EL (cell line): ENCODE measurements at regions not wholly inside any gene's neighbourhood (a gene's known extent, or its start where the extent isn't known, plus 50 kb on each side); places are given as distances from the start of the nearest gene placed in this dataset.
"Not testable (repeated sequence)": the region's sequence is repeated elsewhere in the genome, so short reads cannot be mapped to it uniquely, and the experiment has no call there.

Experiments used
- DNase-seq: peaks from one replicate; pipeline ENCODE4 v3.0.0-alpha.2; 2016

DNA sequence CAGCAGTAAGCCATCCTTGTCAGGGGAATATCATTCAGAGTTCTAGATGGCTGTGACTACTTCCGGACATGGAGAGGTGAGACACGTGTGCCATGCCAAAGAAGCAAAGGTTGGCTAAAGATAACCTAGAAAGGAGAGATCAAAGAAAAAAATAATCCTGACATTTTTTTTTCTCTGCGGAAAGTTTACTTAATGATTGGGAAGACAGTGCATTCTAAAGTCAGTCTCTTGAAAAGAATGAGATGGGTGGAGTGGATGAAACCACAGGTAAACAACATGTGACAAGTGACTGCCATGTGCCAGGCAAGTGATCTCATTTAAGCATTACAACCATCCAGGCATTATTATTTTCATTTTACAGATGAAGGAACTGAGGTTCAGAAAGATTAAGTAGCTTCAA is 436.6 kb downstream of the SOX2 start:
- no peak for DNase-seq

DNA sequence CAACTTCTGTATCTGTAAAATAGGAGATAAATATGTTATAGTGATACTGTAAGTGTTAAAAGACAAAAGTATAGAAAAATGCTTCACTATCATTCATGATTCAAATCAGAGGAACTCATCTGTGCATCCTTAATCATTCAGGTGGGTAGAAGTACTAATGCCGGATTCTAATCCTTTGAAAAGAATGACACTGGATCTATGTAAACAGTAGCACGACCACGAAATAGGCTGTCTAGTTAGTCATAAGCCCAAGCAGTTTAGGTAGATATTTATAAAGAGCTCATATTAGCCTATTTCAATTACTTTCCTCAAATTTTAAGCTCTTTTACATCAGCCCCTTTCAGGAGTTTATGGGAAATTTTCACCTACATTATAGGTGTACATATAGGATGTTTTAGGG is 437.9 kb downstream of the SOX2 start:
- no peak for DNase-seq

DNA sequence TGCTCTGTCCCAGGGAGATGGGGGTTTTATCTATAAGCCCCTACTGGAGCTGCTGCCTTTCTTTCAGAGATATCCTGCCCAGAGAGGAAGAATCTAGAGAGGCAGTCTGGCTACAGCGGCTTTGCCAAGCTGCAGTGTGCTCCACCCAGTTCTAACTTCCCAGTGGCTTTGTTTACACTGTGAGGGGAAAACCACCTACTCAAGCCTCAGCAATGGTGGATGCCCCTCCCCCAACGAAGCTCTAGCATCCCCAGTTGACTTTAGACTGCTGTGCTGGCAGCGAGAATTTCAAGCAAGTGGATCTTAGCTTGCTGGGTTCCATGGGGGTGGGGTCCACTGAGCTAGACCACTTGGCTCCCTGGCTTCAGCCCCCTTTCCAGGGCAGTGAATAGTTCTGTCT is 444.6 kb downstream of the SOX2 start:
- DNase-seq, result not testable (repeated sequence)

DNA sequence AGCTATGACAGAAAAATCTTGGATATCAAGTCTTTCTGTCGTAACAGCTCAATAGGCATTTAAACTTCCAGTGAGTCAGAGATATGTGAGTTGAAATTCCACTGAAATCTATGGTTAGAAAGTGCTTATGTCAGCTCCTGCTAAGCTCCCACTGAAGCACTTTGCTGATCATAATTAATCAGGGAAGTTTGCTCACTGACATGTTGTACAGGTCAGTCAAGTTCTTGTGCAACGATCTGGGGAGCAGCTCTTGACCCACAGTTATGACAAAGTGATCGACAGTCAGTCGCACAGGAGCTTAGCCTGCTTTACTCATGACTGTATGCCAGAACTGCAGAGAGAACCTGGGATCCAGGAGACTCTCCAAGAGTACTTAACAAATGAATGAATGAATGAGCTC is 453.5 kb downstream of the SOX2 start:
- DNase-seq, result no peak

DNA sequence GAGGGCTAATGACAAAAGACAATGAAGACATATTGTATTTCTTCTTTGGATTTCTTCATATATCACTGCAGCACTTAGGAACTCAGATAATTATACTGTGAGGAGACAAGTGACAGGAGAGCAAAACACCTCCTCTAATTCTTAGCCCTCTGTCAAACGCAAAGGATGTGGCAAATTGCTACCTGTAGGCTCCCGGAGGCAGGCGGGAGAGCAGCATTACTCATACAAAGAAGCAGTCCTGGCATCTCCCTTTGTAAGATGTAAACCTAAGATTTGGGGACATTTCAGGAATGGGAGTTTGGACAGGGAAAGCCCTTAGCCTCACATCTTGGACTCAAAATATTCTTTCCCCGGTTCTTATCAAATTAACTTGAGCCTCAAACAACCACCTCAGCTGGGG is 460.8 kb downstream of the SOX2 start:
- DNase-seq, result no peak

DNA sequence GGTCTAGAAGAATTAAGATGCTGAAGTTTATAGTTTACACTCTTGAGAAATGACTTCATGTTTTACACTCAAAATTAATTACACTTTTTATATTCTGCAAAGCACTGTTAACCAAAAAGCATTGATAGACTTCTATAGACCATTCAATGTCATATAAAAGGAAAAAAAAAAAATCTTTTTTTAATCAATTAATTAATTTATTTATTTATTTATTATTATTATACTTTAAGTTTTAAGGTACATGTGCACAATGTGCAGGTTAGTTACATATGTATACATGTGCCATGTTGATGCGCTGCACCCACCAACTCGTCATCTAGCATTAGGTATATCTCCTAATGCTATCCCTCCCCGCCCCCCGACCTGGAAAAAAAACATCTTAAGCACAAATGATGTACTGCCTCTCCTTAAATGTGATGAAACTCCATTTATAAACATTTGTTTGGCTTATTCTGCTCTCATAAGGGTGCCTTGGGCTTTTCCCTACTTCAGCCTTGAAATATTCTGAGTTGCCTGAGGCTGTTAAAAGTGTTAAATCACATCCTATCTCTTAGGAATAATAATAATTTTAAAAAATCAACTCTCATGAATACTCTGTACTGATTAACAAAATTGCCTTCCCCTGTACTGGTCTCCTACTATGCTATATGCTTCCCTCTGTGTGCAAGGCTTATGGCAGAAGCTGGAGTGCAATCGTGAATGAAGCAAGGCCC is 466.9 kb downstream of the SOX2 start:
- no peak for DNase-seq

DNA sequence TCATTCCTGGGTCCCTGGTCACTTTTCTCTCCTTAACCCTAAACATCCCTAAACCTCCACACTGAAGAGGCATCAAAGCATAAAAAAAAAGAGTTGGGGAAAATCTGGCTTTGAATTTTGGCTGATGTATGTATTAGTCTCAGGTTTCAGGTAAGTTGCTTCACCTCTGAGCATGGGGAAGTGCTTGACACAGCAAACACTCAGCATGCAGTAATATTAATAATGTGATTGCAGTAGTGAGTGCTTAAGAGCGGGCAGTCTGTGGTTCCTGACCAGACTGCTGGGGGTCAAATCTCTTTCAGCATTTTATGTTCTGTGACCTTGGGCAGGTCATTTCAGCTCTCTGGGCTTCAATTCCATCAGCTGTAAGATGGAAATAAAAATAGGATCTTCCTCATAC is 467.9 kb downstream of the SOX2 start:
- no peak for DNase-seq

DNA sequence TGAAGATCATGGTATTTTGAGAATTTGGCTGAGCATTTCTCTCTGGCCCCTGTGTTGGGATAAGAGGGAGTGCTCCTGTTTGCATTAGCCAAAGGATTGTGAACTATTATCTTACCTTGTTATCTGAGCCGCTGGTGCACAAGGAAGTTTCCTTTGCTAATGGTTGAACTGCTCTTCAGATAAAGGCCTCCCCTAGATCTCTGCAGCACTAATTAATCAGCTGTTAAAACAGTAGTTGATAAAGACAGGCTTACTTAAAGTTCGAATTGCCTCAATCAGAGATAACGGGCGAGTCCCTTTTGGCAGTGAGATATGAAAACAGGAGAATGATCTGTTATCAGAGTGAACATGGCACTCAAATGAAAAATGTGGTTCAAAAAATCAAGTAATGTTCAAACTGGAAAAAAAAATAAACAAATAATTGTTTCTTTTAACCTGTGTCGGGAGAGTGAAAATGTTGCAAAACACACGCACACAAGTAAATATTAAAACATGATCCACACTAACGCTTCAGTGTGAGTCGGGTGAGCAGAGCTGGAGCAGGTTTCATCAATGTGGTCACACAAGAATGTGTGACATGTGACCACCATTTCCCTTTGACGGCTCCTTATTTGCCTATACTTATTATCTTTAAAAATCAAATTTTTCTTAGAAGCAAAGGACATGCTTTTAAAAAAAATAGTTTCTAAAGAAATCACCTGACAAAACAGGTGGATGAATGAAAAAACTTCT is 469.1 kb downstream of the SOX2 start:
- DNase-seq, result no peak

DNA sequence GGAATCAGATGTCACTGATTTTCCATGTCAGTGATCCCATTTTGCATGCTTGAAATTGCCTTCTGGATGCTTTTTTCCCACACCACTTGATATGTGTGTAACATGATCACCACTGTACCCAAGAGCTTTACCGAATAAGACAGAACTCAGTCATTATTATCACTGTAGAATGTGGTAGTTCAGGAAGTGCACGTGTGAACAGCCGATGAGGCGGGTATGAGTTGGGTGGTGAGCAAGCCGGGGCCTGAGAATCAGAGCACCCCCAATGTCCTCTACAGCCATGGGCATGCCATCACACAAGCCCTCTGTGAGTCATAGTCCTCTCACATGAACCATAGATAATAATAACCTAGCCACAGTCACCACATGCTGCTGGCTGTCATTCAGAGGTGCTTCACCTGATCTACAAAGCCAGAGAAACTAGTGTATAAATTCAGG is 470.8 kb downstream of the SOX2 start:
- DNase-seq, result no peak

DNA sequence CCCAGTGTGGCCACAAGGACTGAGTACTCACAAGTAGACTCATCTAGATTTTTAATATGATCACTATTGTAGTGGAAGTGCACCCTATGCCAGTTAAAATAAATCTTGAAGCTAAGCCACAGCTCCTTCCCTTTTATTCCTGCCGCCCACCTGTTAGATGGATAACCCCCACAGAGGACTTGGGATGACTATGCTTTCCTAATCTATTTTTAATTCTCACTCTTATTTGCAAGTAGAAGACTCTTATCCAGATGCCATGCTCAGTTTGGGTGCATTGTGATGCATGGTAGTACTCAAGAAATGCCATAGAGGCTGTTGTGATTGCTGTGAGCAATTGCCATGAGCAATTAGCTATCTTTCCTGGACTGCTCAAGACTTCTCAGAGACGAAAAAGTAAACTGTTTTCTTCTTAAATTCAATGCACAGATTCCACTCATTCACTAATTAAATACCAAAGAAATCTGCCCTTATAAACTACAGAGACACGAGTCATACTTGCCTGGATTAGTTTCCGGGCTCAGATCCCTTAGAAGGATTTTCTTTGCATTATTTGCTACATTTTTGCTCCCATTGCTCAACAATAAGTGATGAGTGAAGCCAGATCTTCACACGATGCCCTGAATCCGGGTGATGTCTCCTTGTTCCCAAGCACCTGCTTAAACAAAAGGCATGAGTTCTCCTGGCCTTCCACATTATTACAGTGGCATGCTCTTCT is 472.1 kb downstream of the SOX2 start:
- no peak for DNase-seq

DNA sequence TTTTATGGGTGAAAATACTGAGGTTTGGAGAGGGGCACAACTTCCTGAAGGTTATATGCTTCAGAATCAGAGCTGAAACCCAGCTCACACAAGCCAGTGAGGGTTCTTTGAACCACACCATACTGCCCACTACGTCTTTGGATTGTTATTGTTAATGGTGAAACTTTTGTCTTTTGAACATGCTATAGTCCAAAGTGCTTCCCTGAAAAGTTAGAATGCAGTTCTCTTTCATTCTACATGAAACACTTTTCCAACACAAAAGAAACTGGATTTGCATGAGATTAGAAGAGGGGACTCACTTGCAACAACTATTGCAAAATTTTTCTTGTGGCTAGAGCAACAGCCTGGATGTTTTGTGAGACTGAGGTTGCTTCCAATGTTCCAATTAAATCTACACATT is 473.6 kb downstream of the SOX2 start:
- DNase-seq, result no peak

DNA sequence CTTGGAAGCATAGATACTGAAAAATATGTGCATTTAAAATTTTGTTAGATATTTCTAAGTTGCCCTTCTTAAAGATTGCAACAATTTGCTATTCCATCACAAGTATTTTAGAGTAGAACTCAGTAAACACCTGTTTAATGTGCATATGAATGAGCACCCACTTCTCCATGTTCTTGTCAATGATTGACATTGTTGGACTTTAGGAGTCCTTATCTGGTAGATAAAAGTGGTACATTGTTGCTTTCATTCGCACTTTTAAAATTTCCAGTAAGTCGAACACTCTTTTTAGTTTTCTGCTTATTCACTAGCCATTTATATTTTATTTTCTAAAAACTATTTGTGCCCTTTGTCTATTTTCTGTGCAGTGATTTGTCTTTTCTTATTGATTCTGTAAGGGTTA is 478.3 kb downstream of the SOX2 start:
- no peak for DNase-seq

DNA sequence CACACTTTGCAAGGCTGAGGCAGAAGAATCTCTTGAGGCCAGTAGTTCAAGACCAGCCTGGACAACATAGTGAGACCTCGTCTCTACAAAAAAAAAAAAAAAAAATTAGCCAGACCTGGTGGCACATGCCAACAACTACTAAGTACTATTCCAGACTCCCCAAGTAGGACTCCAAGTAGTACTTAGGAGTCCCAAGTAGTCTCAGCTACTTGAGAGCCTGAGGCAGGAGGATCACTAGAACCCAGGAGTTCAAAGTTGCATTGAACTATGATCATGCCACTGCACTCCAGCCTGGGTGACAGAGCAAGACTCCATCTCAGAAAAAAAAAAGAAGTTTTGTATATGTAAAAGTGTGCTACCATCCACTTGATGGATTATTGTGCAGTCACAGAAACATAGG is 486.6 kb downstream of the SOX2 start:
- DNase-seq, result no peak

DNA sequence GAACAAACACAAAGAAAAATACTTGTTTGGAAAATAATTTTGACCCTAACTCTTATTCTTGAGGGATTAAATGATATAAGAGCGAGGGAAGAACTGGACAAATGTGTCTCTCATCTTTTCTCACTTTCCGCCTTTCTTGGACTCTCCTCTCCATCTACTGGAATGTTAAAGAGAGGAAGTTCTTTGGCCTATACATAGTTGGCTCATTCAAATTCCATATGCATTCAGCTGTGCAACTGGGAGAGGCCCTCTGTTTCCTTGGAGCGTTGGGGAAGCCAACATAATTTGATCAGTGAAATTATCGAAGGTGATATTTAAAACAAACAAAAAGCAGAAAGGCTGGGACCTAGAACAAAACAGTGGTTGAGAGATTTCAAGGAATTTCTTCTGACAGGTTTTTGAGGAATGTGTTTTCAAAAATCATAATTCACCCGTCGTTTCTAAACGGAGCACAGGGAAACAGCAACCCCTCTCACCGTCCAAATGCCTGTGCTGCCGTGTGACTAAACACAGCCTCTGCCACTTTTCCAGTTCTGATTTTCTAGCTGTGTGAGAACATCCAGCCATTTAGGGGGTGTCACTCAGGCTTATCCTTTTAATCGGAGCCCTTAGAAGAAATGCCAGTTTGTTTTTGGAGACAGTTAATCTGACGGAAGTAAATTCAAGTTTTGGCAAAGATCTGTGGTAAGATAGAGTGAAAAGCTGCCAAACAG is 489.9 kb downstream of the SOX2 start:
- DNase-seq, result no peak

DNA sequence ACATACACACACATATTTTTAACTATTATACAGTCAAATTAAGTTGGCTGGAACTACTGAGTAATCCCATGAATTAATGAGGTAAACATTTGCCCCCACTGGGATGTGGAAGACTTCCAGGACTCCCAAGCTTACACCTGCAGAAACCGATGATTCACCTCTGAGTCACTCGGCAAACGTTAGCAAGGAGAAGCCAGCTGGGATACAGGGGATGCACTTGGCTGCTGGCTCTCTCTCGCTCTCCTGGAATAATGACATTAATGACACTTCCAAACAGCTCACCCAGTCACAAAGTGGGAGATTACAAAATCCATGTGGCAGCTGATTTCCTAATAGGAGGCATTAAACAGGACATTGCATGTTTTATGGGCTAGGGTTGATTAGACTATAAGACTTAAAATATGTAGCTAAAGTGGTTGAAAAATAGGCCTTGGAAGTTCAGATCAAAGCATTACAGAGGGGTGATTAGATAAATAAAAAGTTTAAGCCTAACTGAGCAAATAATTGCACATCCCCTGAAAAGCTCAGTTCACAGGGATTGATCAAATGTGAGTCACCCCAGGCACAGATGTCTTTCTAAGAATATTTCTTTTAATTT is 500.9 kb downstream of the SOX2 start:
- DNase-seq, result peak; percentile 21

DNA sequence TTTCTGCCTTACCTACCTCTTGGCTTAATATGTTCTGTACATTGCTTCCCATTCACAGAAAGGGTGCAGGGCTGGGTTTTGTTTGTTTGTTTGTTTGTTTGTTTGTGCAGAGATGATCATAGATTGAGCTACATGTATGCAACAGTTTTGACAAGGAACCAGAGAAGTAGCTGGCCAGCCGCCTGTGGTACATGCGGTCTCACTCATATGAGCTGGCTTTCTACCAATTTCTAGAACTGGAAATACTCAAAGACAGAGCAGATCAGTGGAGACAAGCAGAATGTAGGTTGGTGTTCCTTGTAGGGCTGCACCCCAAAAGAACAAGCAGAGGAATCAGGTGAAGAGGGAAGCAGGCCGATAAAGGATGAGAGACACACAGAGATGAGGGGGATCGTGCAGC is 502.7 kb downstream of the SOX2 start:
- DNase-seq, result no peak

DNA sequence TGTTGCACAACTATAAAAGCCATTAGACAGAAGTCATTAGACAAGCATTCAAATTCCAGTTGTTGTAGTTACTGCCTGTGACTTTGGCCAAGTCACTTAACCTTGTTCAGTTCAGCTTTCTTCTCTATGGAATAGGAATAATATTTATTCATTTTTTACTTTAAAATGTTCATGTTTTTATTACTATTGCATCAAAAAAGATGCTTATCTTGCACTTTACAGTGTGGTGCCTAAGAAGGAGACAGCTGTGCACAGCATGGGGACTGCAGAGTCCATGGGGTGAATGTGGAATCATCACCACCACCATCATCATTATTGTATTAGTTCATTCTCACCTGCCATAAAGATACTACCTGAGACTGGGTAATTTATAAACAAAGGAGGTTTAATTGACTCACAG is 504.2 kb downstream of the SOX2 start:
- no peak for DNase-seq

DNA sequence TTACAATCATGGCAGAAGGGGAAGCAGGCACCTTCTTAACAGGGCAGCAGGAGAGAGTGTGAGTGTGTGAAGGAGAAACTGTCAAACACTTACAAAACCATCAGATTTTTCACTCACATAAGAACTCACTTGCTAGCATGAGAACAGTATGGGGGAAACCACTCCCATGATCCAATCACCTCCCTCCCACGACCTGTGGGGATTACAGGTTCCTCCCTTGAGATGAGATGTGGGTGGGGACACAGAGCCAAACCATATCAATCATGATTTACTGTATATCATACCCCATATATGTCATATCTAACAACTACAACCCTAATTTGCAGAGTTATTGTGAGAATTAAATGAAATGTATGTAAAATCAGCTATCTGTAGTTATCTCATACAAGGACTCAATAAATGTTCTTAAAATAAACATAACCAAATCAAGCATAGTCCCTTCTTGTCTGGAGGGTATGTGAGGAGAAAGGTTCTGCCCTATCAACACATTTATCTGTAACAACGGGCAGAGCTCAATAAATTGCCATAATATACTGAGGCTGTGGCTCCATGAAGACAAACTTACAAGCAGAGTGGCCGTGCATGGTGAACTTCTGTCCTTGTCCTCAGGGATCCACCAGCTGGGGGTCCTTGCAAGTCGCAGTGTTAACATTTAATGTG is 504.7 kb downstream of the SOX2 start:
- DNase-seq, result no peak

DNA sequence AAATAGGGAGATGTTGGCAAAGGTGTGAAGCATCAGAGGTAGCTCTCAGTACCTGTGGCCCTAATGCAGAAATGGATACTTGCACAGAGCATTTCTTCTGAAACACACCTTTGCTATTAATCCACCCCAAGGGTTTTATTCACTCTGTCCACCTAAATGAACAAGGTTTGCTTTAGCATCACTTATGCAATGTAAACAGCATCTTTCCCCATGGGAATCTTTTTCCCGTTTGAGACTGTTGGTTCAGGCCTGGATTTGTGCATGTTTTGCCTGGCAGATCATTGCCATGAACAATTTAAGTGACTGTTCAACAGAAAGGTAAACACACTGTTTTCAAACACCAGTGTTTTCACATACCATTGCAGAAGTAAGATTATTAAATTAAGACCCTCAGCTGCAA is 508.3 kb downstream of the SOX2 start:
- DNase-seq, result no peak

DNA sequence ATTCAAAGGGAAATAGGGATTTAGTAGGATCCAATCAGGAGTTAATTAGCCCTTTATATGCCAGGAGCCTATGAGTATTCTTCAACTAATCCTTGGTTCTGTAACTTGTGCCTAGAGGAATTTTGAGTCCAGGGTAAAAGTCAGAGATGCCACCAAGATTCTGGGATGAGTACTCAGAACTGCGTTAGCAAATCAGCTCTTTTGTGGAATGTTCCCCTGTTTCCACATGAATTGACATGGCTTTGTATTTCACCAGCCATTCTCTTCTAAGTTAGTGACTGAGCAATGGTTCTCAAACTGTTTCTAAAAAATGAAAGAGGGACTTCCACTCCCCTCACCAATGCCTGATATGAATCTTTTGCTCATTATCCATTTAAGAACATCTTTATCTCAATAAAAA is 508.7 kb downstream of the SOX2 start:
- DNase-seq, result no peak

DNA sequence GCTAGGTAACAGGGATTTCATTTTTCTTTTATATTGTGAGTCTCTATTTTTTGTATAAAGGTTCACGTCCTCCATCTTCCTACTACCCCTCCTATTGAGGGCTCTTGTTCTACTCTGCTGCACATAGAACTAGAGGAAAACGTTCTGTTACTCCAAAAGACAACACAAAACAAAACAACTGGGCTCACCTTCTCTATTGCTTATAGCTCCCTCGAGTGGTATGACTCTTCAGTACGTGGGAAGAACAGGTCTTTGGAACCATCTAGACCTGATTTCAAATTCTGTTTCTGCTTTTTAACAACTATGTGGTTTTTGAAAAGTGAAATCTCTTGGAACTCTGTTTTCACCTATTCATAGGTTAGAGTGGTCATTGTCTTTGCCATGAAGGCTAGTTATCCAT is 515.3 kb downstream of the SOX2 start:
- DNase-seq, result no peak

DNA sequence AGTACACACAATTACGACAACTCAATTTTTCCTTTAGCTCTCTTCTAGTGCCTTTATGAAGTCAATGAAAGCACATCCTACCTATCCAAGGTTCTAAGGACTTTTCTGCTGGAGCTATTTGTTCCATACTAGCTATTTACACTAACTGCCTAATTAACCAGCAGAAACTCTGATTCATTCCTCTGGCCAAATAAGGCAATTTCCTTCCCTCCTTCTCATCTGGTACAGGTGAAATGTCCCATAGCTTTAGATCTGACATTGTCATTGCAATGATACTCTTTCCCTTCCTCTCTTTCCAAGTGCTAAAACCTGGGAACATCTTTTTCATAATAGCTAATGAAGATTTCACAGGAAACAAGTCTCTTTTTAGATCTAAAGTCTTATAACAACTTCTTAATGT is 521.7 kb downstream of the SOX2 start:
- no peak for DNase-seq

DNA sequence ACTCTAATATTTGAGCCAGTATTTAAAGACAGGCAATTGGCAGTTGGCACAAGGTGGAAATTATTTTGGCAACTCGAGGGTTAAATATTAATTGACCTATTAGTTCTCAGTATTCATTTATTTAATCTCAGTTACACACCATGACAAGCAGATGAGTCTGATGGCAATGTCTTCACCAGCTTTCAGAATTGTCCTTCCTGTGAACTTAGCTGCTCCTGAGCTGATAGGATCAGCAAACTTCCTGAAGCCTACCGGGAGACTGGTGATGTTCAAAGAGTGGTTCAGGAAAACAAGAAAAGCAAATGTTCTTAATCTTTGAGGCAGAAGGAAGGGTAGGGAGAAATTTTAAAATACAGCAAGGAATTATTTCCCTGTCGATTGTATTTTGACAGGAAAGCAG is 522.2 kb downstream of the SOX2 start:
- DNase-seq, result no peak
